ENCODE measurements at regions not wholly inside any gene's neighbourhood (a gene's known extent, or its start where the extent isn't known, plus 50 kb on each side); places are given as distances from the start of the nearest gene placed in this dataset.

DNA sequence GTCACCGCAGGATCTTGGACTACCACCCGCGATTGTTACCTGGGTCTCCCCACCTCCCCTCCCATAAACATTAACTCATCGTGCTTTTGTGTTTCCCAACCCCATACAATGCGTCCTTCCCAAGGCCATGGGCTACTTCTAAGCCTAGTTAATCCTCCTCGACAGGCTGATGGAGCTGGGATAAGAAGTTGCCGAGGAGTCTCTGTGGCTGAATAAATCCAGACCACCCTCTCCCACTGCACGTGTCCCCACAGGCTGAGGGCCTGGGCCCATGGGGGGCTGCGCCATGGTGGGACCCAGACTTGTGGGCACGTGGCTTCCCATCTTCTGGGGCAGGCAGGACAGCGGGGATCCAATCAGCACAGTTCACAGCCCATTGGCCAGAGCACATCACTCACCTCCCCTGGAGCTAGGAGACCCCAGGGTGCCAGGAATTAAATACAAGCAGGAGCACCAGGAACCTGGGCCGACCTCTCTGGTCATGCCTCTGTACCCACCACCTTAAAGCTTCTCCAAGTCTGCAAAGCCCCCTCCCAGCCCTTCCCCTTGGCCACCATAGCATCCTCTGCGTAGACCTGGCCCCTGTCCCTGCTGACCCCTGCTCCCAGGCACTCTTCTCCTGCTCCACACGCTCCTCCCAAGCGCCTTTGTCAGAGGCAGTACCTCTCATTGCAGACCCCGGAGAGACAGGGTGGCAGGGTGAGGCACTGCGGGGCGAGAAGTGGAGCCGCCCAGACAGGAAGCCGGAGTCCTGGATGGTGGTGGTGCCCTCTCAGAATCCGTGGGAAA lies 51.0 kb upstream of the ID2 start:
- DNase-seq (ENCODE audit: extremely low spot score, unreplicated experiment), result no peak
- no peak overlapping the region for H3K4me3 Mint-ChIP-seq (ENCODE audit: unreplicated experiment)
- TF ChIP-seq, protein P1, sequence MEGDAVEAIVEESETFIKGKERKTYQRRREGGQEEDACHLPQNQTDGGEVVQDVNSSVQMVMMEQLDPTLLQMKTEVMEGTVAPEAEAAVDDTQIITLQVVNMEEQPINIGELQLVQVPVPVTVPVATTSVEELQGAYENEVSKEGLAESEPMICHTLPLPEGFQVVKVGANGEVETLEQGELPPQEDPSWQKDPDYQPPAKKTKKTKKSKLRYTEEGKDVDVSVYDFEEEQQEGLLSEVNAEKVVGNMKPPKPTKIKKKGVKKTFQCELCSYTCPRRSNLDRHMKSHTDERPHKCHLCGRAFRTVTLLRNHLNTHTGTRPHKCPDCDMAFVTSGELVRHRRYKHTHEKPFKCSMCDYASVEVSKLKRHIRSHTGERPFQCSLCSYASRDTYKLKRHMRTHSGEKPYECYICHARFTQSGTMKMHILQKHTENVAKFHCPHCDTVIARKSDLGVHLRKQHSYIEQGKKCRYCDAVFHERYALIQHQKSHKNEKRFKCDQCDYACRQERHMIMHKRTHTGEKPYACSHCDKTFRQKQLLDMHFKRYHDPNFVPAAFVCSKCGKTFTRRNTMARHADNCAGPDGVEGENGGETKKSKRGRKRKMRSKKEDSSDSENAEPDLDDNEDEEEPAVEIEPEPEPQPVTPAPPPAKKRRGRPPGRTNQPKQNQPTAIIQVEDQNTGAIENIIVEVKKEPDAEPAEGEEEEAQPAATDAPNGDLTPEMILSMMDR (IDR thresholded peaks at IDR 0.05), result no peak
- no peak overlapping the region for H3K27ac Mint-ChIP-seq (ENCODE audit: unreplicated experiment)
- peaks cover 11% of the 10 kb centered on the region for H3K4me1 Mint-ChIP-seq (ENCODE audit: unreplicated experiment)
- H3K9me3 Mint-ChIP-seq (ENCODE audit: unreplicated experiment), result no peaks in the 10 kb centered on the region
- H3K27me3 Mint-ChIP-seq (ENCODE audit: unreplicated experiment), result no peaks in the 10 kb centered on the region
- no peaks in the 10 kb centered on the region for H3K36me3 Mint-ChIP-seq (ENCODE audit: unreplicated experiment)

DNA sequence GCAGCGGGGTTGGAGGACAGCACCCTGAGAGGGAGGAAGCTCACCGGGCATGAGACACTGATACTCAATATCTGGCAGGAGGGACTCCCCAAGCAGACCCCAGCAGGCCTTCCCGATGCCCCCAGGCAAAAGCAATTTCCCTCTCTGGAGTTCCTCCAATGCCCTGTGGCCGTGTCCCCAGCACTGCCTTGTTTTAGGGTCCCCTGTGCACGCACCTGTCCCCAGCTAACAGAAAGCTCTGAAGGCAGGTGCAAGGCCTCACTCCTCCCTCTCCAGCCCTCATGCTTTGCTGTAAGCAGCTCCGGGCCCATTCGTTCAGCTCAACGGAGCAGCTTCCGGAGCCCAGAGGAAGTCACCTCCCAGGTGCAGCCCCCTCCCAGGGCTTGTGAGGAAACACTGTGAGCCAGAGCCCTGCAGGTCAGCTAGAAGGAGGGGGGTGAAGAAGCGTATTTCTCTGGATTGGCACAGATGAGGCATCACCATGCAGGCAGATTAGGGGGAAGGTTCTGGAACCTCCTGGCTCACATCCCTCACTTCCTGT lies 50.3 kb upstream of the ID2 start:
- TF ChIP-seq, protein P1 (IDR thresholded peaks at IDR 0.05), result no peak
- H3K4me1 Mint-ChIP-seq (ENCODE audit: unreplicated experiment), result peaks cover 17% of the 10 kb centered on the region
- H3K27me3 Mint-ChIP-seq (ENCODE audit: unreplicated experiment), result no peaks in the 10 kb centered on the region
- H3K36me3 Mint-ChIP-seq (ENCODE audit: unreplicated experiment), result no peaks in the 10 kb centered on the region
- no peak overlapping the region for H3K4me3 Mint-ChIP-seq (ENCODE audit: unreplicated experiment)
- H3K27ac Mint-ChIP-seq (ENCODE audit: unreplicated experiment), result no peak overlapping the region
- DNase-seq (ENCODE audit: extremely low spot score, unreplicated experiment), result no peak
- H3K9me3 Mint-ChIP-seq (ENCODE audit: unreplicated experiment), result no peaks in the 10 kb centered on the region
